Prostate gland (tissue), 2 donors: ENCODE measurements at regions not wholly inside any gene's neighbourhood (a gene's known extent, or its start where the extent isn't known, plus 50 kb on each side); places are given as distances from the start of the nearest gene placed in this dataset.

Experiments
- POLR2A ChIP-seq: fragments of 450-650 bp; IDR thresholded peaks from one replicate; pipeline ENCODE4 v1.6.1; 2016; ENCODE audit warnings: antibody characterized with exemption, mild to moderate bottlenecking
- POLR2AphosphoS5 ChIP-seq: sonication (generic); formaldehyde crosslinking; IDR thresholded peaks from one replicate; pipeline ENCODE4 v1.6.1; 2017; ENCODE audit warnings: antibody characterized with exemption
- TF ChIP-seq, protein P1 (sequence below), 4 experiments: fragments of 200-600 bp in 2 of 4; fragments of 450-650 bp in 2 of 4; sonication (generic) in 2 of 4; IDR thresholded peaks; 1 replicate in 3 of 4; 2 replicates in 1 of 4; pipeline ENCODE4 v1.5.1; 2016 to 2019; ENCODE audit warnings: antibody characterized with exemption in 4 of 4, mild to moderate bottlenecking in 2 of 4, moderate library complexity in 2 of 4

DNA sequence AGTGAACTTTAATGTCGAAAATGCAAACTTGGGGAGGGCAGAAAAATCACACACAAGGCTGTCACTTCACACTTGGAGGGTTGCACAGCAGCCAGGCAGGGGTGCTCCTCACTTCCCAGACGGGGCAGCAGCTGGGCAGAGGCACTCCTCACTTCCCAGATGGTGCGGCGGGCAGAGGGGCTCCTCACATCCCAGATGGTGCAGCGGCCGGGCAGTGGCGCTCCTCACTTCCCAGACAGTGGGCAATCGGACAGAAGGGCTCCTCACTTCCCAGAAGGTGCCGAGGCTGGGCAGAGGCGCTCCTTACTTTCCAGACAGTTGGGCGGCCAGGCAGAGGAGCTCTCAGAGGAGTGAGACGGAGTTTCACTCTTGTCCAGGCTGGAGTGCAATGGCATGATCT lies 90.6 kb downstream of the HMGB3 start:
- TF ChIP-seq, protein P1, sequence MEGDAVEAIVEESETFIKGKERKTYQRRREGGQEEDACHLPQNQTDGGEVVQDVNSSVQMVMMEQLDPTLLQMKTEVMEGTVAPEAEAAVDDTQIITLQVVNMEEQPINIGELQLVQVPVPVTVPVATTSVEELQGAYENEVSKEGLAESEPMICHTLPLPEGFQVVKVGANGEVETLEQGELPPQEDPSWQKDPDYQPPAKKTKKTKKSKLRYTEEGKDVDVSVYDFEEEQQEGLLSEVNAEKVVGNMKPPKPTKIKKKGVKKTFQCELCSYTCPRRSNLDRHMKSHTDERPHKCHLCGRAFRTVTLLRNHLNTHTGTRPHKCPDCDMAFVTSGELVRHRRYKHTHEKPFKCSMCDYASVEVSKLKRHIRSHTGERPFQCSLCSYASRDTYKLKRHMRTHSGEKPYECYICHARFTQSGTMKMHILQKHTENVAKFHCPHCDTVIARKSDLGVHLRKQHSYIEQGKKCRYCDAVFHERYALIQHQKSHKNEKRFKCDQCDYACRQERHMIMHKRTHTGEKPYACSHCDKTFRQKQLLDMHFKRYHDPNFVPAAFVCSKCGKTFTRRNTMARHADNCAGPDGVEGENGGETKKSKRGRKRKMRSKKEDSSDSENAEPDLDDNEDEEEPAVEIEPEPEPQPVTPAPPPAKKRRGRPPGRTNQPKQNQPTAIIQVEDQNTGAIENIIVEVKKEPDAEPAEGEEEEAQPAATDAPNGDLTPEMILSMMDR (IDR thresholded peaks at IDR 0.05) = no peak
- TF ChIP-seq POLR2AphosphoS5 (no peak), POLR2A (no peak)
